Fibroblast of lung (primary cell): ENCODE measurements at regions not wholly inside any gene's neighbourhood (a gene's known extent, or its start where the extent isn't known, plus 50 kb on each side); places are given as distances from the start of the nearest gene placed in this dataset.
"Not testable (repeated sequence)": the region's sequence is repeated elsewhere in the genome, so short reads cannot be mapped to it uniquely, and the experiment has no call there.

Source experiments
- DNase-seq, 2 donors: peaks; one replicate each; pipeline versions ENCODE4 v3.0.0 to v3.0.0-alpha.2; 2010; ENCODE audit warnings: low read depth in 2 of 2
- H2AFZ ChIP-seq: 2 replicates; pipeline ENCODE4 v1.5.1; 2012; ENCODE audit warnings: low read length, control low read depth, inconsistent platforms
- H3K27ac ChIP-seq: 2 replicates; pipeline ENCODE4 v1.5.1; 2011; ENCODE audit warnings: low read length, control low read depth; ENCODE audit not compliant: insufficient read depth
- H3K27me3 ChIP-seq: 2 replicates; pipeline ENCODE4 v1.5.1; 2011; ENCODE audit warnings: mild to moderate bottlenecking, low read length; ENCODE audit not compliant: control insufficient read depth, insufficient read depth
- H3K36me3 ChIP-seq: 2 replicates; pipeline ENCODE4 v1.5.1; 2011; ENCODE audit warnings: low read length; ENCODE audit not compliant: control insufficient read depth, insufficient read depth
- H3K4me1 ChIP-seq: 2 replicates; pipeline ENCODE4 v1.5.1; 2011; ENCODE audit warnings: low read length; ENCODE audit not compliant: control insufficient read depth, insufficient read depth; ENCODE audit errors: extremely low read depth
- H3K4me2 ChIP-seq: 2 replicates; pipeline ENCODE4 v1.5.1; 2011; ENCODE audit warnings: low read length, control low read depth; ENCODE audit not compliant: insufficient read depth; ENCODE audit errors: extremely low read depth
- H3K4me3 ChIP-seq, 4 experiments: fragments of 200-600 bp in 1 of 4; sonication (generic) in 1 of 4; replicated peaks in 1 of 4; 2 replicates each; pipeline ENCODE4 v1.5.1; 2011 to 2016; ENCODE audit warnings: low read length in 4 of 4, low read depth in 3 of 4, mild to moderate bottlenecking in 3 of 4, control low read depth in 2 of 4, inconsistent platforms in 1 of 4, mixed read lengths in 1 of 4; ENCODE audit not compliant: insufficient read depth in 1 of 4; ENCODE audit errors: control extremely low read depth in 1 of 4
- H3K79me2 ChIP-seq: 2 replicates; pipeline ENCODE4 v1.5.1; 2012; ENCODE audit warnings: mild to moderate bottlenecking, low read length, inconsistent platforms; ENCODE audit not compliant: control insufficient read depth, insufficient read depth
- H3K9ac ChIP-seq: 2 replicates; pipeline ENCODE4 v1.5.1; 2011; ENCODE audit warnings: mild to moderate bottlenecking, low read length, control low read depth; ENCODE audit not compliant: insufficient read depth
- H3K9me3 ChIP-seq: 2 replicates; pipeline ENCODE4 v1.5.1; 2012; ENCODE audit warnings: low read depth, low read length; ENCODE audit not compliant: control insufficient read depth, insufficient read depth
- H4K20me1 ChIP-seq: 2 replicates; pipeline ENCODE4 v1.5.1; 2011; ENCODE audit warnings: low read length; ENCODE audit not compliant: control insufficient read depth, insufficient read depth; ENCODE audit errors: extremely low read depth
- EZH2 ChIP-seq: IDR thresholded peaks from 2 replicates; pipeline ENCODE4 v1.5.1; 2012; ENCODE audit warnings: low read length, control low read depth, mild to moderate bottlenecking; ENCODE audit errors: missing control alignments
- TF ChIP-seq, protein P1 (sequence below), 2 donors: IDR thresholded peaks in 1 of 2; conservative IDR thresholded peaks in 1 of 2; 1 replicate in 1 of 2; 2 replicates in 1 of 2; pipeline ENCODE4 v1.5.1; 2011 to 2012; ENCODE audit warnings: low read length in 2 of 2, control low read depth in 1 of 2, inconsistent platforms in 1 of 2, low read depth in 1 of 2, mild to moderate bottlenecking in 1 of 2

DNA sequence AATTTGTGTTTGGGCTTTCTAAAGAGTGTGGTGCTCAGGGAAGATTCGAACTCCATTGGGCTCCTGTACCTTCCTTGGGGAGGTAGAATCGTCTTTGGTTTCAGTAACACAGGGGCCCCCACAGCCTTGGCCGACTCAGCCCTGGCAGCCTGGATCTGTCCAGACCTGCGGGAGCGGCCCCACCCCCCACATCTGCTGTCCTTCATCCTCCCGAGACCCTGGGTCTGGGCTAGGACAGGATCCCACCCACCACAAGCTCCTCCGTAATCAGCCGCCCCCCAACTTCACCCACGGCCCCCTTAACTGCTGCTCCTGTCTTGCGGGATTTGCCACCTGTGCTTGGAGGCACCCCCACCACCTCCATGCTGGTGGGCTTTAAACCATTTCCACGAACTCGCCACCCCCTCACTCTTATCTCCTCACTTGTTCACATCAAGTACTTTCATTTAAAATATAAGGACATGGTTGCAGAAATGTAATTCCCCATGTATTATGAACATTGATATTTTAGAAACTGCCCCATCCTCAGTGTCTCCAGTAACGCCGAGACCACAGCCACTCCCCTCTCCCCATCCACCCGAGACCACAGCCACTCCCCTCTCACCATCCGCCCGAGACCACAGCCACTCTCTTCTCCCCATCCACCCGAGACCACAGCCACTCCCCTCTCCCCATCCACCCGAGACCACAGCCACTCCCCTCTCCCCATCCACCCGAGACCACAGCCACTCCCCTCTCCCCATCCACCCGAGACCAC lies 84.7 kb upstream of the SFSWAP start:
- not testable (repeated sequence) for H3K4me2 ChIP-seq, DNase-seq, H3K79me2 ChIP-seq, H3K27ac ChIP-seq, H3K9ac ChIP-seq, H3K27me3 ChIP-seq, H3K4me1 ChIP-seq, H3K36me3 ChIP-seq, H3K9me3 ChIP-seq, H2AFZ ChIP-seq, H3K4me3 ChIP-seq, H4K20me1 ChIP-seq

DNA sequence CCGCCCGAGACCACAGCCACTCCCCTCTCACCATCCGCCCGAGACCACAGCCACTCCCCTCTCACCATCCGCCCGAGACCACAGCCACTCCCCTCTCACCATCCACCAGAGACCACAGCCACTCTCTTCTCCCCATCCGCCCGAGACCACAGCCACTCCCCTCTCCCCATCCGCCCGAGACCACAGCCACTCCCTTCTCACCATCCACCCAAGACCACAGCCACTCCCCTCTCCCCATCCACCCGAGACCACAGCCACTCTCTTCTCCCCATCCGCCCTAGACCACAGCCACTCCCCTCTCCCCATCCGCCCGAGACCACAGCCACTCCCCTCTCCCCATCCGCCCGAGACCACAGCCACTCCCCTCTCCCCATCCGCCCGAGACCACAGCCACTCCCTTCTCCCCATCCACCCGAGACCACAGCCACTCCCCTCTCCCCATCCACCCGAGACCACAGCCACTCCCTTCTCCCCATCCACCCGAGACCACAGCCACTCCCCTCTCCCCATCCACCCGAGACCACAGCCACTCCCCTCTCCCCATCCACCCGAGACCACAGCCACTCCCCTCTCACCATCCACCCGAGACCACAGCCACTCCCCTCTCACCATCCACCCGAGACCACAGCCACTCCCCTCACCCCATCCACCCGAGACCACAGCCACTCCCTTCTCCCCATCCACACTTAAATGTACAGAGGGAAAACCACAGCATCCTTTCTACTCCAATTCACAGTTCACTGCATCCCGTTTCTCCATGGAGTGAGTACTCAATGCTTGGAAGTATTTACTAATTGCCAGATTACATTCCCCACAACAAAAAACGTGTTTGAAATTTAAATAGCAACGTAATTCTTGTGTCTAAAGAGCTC lies 83.5 kb upstream of the SFSWAP start:
- not testable (repeated sequence) for H4K20me1 ChIP-seq, H3K79me2 ChIP-seq, H3K27me3 ChIP-seq, H3K9ac ChIP-seq, H2AFZ ChIP-seq, H3K4me1 ChIP-seq, H3K9me3 ChIP-seq, H3K4me2 ChIP-seq, H3K27ac ChIP-seq, H3K4me3 ChIP-seq, H3K36me3 ChIP-seq, DNase-seq

DNA sequence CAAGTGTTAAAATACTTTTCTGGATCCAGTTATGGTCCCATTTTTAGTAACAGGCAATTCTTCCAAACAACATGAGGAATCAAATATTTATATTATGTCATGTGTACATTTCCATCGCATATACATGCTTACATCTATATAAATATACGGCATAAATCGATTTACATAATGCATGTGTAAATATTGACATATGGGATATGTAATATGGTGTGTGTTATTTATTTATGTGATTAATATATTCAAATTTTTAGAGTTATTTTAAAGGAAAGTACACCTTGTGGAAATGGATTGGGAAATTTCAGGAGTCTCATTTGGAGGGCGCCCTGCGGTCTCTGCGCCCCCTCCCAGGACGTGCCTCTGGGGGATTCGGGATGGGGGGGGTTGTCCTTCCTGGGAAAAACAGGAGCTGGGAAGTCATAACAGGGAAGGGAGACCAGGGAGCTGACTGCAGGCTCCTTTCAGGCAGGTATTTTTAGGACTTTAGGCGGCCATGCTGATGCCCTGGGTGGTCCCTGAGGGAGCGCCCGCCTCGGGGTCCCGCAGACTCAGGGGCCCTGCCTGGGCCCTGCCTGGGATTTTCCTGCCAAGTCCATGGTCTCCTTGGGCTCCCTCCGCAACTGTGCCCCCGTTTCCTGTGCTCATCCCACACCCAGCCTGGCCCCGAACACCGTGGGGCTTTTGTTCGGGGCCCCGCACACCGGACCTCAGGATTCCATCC lies 82.7 kb upstream of the SFSWAP start:
- no peak overlapping the region for H3K4me3 ChIP-seq
- H3K79me2 ChIP-seq = no peaks in the 10 kb centered on the region
- no peak for DNase-seq
- no peaks in the 10 kb centered on the region for H3K27me3 ChIP-seq
- H3K9me3 ChIP-seq = no peaks in the 10 kb centered on the region
- TF ChIP-seq, protein P1, sequence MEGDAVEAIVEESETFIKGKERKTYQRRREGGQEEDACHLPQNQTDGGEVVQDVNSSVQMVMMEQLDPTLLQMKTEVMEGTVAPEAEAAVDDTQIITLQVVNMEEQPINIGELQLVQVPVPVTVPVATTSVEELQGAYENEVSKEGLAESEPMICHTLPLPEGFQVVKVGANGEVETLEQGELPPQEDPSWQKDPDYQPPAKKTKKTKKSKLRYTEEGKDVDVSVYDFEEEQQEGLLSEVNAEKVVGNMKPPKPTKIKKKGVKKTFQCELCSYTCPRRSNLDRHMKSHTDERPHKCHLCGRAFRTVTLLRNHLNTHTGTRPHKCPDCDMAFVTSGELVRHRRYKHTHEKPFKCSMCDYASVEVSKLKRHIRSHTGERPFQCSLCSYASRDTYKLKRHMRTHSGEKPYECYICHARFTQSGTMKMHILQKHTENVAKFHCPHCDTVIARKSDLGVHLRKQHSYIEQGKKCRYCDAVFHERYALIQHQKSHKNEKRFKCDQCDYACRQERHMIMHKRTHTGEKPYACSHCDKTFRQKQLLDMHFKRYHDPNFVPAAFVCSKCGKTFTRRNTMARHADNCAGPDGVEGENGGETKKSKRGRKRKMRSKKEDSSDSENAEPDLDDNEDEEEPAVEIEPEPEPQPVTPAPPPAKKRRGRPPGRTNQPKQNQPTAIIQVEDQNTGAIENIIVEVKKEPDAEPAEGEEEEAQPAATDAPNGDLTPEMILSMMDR (conservative IDR thresholded peaks at IDR 0.05 in 1 of 2, IDR thresholded peaks at IDR 0.05 in 1 of 2; ENCODE audit: low read depth in 1 of 2, low read length in 2 of 2) = no peak
- no peak for TF ChIP-seq EZH2
- H3K4me1 ChIP-seq = no peaks in the 10 kb centered on the region
- H3K36me3 ChIP-seq = no peaks in the 10 kb centered on the region
- no peak overlapping the region for H3K27ac ChIP-seq
- no peak overlapping the region for H3K4me2 ChIP-seq
- H2AFZ ChIP-seq = no peak overlapping the region
- H4K20me1 ChIP-seq = no peaks in the 10 kb centered on the region
- no peak overlapping the region for H3K9ac ChIP-seq
